ENCODE measurements at regions not wholly inside any gene's neighbourhood (a gene's known extent, or its start where the extent isn't known, plus 50 kb on each side); places are given as distances from the start of the nearest gene placed in this dataset.

- H3K27ac ChIP-seq = no peak overlapping the region
- no peak for TF ChIP-seq CTCF (conservative IDR thresholded peaks at IDR 0.05)
Observed at GRCh38 chr18:68484241-68484640, 230.7 kb downstream of the TMX3 start.

- no peak overlapping the region for H3K27ac ChIP-seq
- TF ChIP-seq CTCF (conservative IDR thresholded peaks at IDR 0.05) = no peak
Observed at GRCh38 chr18:68482815-68483214, 232.1 kb downstream of the TMX3 start.

- TF ChIP-seq CTCF (conservative IDR thresholded peaks at IDR 0.05) = no peak
- H3K27ac ChIP-seq = no peak overlapping the region
Observed at GRCh38 chr18:68480196-68480595, 234.7 kb downstream of the TMX3 start.

- no peak overlapping the region for H3K27ac ChIP-seq
- TF ChIP-seq CTCF (conservative IDR thresholded peaks at IDR 0.05) = no peak
Observed at GRCh38 chr18:68478246-68478645, 236.7 kb downstream of the TMX3 start.

- no peak for TF ChIP-seq CTCF (conservative IDR thresholded peaks at IDR 0.05)
Observed at GRCh38 chr18:68475883-68476282, 239.0 kb downstream of the TMX3 start.

GRCh38 chr18:68472701-68473295 is 242.1 kb downstream of the TMX3 start:
- no peak for TF ChIP-seq CTCF (conservative IDR thresholded peaks at IDR 0.05)
- H3K27ac ChIP-seq = no peak overlapping the region

More at GRCh38 chr18:68475883-68476282, 239.0 kb downstream of the TMX3 start:
- H3K27ac ChIP-seq = no peak overlapping the region

GRCh38 chr18:68469049-68469625 is 245.8 kb downstream of the TMX3 start:
- no peak overlapping the region for H3K27ac ChIP-seq
- no peak for TF ChIP-seq CTCF (conservative IDR thresholded peaks at IDR 0.05)
